GM18499 (cell line): ENCODE measurements at regions not wholly inside any gene's neighbourhood (a gene's known extent, or its start where the extent isn't known, plus 50 kb on each side); places are given as distances from the start of the nearest gene placed in this dataset.
"Not testable (repeated sequence)": the region's sequence is repeated elsewhere in the genome, so short reads cannot be mapped to it uniquely, and the experiment has no call there.

Source experiments
- ATAC-seq: cut with Tn5 transposase; IDR thresholded peaks from one replicate; pipeline ENCODE4 v1.9.1; 2021; ENCODE audit warnings: moderate number of reproducible peaks; ENCODE audit not compliant: insufficient read depth, unreplicated experiment

- ATAC-seq: no peak
These were observed 193.1 kb upstream of the SEMA3C start for GRCh38 chr7:81111781-81112540.

- ATAC-seq: no peak
These were observed 192.5 kb upstream of the SEMA3C start for GRCh38 chr7:81111358-81111757.

- no peak for ATAC-seq
These were observed 191.8 kb upstream of the SEMA3C start for GRCh38 chr7:81110673-81111072.

GRCh38 chr7:81098213-81098612, 179.4 kb upstream of the SEMA3C start:
- ATAC-seq: no peak

GRCh38 chr7:81094952-81095351, 176.1 kb upstream of the SEMA3C start:
- no peak for ATAC-seq

- ATAC-seq: no peak
These were observed 162.8 kb upstream of the SEMA3C start for GRCh38 chr7:81081616-81082015.

- ATAC-seq: no peak
These were observed 161.7 kb upstream of the SEMA3C start for GRCh38 chr7:81080553-81080952.

GRCh38 chr7:81079746-81080145, 160.9 kb upstream of the SEMA3C start:
- ATAC-seq: no peak

GRCh38 chr7:81075150-81075549, 156.3 kb upstream of the SEMA3C start:
- no peak for ATAC-seq

- no peak for ATAC-seq
These were observed 155.6 kb upstream of the SEMA3C start for GRCh38 chr7:81074406-81074805.

- no peak for ATAC-seq
These were observed 155.0 kb upstream of the SEMA3C start for GRCh38 chr7:81073931-81074251.

- no peak for ATAC-seq
These were observed 152.1 kb upstream of the SEMA3C start for GRCh38 chr7:81070956-81071355.

GRCh38 chr7:81066797-81067196, 147.9 kb upstream of the SEMA3C start:
- no peak for ATAC-seq

- ATAC-seq: no peak
These were observed 145.6 kb upstream of the SEMA3C start for GRCh38 chr7:81064426-81064825.

GRCh38 chr7:81062755-81063154, 143.9 kb upstream of the SEMA3C start:
- ATAC-seq: no peak

GRCh38 chr7:81057469-81057868, 138.6 kb upstream of the SEMA3C start:
- not testable (repeated sequence) for ATAC-seq

- ATAC-seq: no peak
These were observed 134.8 kb upstream of the SEMA3C start for GRCh38 chr7:81053623-81054022.

- ATAC-seq: no peak
These were observed 133.1 kb upstream of the SEMA3C start for GRCh38 chr7:81051811-81052413.

- no peak for ATAC-seq
These were observed 126.7 kb upstream of the SEMA3C start for GRCh38 chr7:81045491-81046030.

GRCh38 chr7:81042646-81043045, 123.8 kb upstream of the SEMA3C start:
- not testable (repeated sequence) for ATAC-seq

- no peak for ATAC-seq
These were observed 121.6 kb upstream of the SEMA3C start for GRCh38 chr7:81040496-81040895.

- no peak for ATAC-seq
These were observed 118.0 kb upstream of the SEMA3C start for GRCh38 chr7:81036871-81037270.
